GM19328 (cell line): ENCODE measurements at regions not wholly inside any gene's neighbourhood (a gene's known extent, or its start where the extent isn't known, plus 50 kb on each side); places are given as distances from the start of the nearest gene placed in this dataset.

Source experiments
- ATAC-seq: cut with Tn5 transposase; IDR thresholded peaks from one replicate; pipeline ENCODE4 v1.9.1; 2021; ENCODE audit warnings: mild to moderate bottlenecking, moderate library complexity; ENCODE audit not compliant: unreplicated experiment

DNA sequence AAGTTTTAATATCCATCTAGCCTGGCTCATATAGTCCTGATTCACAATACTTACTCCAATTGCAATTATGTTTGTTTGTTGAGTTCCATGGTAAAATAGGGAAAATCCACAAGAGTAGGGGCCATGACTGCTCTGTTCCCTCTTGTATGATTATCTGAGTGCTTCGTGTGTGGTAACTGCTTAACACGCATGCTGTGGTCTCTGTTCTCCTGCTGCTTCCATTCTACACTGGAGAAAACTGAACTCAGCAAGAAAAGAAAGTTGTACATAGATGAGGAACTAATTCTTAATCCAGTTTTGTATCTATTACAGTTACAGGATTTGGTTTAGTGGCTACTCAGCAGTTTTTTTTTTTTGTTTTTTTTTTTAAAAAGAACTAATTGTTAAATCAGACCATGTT is 223.0 kb upstream of the SATB1 start:
- no peak for ATAC-seq

DNA sequence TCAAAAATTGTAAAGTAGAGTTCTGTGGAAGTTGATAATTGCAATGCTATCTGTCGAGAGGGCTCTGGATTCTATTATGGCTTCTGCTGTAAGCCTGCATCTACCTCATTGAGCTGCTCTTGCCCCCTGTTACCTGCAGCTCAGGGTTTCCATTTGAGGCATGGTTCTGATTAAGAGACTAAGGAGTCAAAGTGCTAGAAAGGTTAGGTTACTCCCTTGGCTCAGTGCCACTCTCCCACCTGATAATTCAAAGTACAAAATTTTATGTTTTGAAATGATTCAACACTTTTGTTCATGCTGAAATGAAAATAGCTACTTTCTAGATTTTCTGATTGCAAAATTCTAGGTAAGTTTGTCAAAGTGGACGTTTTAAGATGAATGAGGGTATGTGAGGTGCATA is 220.5 kb upstream of the SATB1 start:
- ATAC-seq = no peak

- ATAC-seq = no peak
These were observed 218.1 kb upstream of the SATB1 start for GRCh38 chr3:18643281-18643680.

GRCh38 chr3:18641916-18642315 is 216.8 kb upstream of the SATB1 start:
- no peak for ATAC-seq

DNA sequence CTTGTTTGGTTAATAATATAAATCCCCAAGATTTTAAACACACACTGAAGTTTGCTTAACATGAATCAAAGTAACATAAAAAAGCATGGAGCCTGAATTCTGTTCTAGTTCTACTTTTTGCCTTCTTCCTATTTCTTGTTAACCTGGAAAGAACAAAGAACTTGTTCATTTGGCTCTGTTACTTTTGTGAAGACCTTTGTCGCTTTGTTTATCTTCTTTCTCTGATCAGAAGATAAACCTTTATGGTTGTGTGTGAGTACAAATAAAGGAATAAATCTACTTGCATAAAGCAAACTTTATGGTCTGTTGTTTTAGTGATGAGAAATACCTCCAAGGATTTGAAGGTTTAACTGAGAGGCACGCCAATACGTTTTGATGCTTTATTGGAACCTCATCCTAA is 210.1 kb upstream of the SATB1 start:
- no peak for ATAC-seq

- ATAC-seq = no peak
These were observed 209.3 kb upstream of the SATB1 start for GRCh38 chr3:18634461-18634860.

DNA sequence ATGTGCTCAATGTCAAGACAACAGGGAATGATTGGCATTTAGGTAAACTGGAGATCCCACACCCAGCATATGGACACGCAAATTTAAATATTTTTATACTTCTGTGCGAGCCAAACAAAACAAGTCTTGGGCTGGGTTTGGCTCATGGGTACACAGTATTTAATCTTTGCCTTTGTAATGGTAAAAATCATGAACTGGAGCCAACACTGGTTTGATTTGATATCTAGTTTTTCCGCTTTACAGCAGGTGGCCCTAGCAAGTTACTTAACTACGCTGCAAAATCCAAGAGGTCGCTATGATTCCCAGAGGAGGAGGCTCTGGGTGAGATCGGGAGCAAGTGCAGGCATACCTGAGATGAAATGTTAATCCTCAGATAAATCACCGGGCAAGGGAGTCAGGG is 207.9 kb upstream of the SATB1 start:
- no peak for ATAC-seq

DNA sequence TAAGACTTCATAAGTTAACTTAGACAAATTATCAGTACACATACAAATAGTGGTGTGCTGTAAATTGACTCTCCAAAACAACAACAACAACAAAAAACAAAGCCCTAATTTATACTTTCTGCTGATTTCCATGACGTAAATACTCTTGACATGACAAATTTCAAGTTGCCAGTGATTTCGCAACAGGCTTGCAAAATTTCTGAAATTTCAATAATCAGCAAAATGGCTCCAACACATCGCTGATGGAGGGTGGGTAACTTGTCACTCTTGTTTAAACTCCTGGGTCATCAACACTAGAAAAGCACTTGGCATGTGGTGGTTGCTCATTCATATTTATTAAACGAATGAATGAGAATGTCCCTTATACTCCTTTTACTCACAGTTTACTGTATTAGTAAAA is 205.2 kb upstream of the SATB1 start:
- ATAC-seq = no peak

- no peak for ATAC-seq
These were observed 199.9 kb upstream of the SATB1 start for GRCh38 chr3:18625085-18625484.

- no peak for ATAC-seq
These were observed 198.1 kb upstream of the SATB1 start for GRCh38 chr3:18623220-18623619.

DNA sequence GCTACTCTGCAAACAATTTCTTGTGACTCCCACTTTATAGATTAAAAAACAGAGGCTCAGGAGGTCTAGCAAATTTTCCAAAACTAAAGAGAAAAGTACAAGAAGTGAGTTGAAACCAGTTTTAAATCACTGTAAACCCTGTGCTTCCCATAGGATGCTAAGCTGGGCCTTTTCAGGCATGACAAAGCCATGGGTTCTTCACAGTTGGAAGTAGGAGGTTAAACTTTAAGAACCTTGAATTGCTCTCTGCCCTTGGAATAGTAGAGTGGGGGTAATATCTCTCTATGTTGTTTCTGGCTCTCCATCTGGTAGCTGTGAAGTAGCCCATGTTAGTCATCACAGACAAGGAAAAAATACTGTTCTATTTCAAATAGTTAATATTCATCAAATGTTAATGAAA is 193.6 kb upstream of the SATB1 start:
- no peak for ATAC-seq

DNA sequence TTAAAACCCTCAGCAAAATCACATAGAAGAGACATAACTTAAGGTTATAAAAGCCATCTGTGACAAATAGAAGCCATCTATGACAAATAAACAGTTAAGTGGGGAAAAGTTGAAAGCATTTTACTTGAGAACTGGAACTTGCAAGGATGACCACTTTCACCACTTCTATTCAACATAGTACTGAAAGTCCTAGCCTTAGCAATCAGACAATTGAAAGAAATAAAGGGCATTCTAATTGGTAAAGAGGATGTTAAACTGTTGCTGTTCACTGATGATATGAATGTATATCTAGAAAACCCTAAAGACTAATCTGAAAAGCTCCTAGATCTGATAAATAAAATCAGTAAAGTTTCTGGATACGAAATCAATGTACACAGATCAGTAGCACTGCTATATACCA is 186.9 kb upstream of the SATB1 start:
- no peak for ATAC-seq

- ATAC-seq = no peak
These were observed 184.0 kb upstream of the SATB1 start for GRCh38 chr3:18609187-18609586.

GRCh38 chr3:18597919-18598318 is 172.8 kb upstream of the SATB1 start:
- ATAC-seq = no peak

DNA sequence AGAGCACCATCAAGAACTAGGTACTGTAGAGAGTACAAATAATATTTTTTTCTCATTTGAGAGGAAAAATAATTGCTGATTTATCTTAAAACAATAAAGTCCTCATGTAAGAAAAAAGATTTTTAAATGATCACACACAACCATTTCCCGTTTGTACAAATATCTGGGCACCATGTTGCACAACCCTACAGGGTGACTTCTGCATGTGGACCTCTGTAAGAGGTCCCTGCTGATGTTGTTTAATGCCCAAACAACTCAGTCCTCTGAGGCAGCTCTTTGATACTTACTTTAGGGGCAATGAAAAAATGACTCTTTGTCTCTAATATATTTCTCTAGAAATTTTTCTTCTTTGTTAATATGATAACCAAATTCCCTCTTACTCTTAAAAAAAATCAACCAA is 168.1 kb upstream of the SATB1 start:
- no peak for ATAC-seq

DNA sequence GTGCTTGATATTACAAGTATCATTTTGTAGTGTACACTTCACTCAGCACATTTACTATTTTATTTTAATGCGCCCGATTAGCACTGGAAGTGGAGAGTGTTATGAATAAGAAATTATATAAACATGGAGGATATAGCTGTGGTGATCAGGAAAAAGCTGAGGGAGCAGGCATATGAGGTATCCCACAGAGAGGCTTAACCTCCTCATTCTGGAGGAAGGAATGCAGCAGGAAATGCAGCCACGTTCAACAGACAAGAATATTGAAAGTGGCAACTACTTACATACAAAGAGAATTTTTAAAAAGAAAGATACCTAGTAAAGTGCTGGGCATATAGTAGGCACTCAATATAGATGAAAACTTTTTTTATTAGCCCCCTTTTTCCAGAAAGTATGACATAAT is 166.0 kb upstream of the SATB1 start:
- ATAC-seq = no peak

GRCh38 chr3:18586076-18586475 is 160.9 kb upstream of the SATB1 start:
- no peak for ATAC-seq

GRCh38 chr3:18585004-18585968 is 160.1 kb upstream of the SATB1 start:
- no peak for ATAC-seq

DNA sequence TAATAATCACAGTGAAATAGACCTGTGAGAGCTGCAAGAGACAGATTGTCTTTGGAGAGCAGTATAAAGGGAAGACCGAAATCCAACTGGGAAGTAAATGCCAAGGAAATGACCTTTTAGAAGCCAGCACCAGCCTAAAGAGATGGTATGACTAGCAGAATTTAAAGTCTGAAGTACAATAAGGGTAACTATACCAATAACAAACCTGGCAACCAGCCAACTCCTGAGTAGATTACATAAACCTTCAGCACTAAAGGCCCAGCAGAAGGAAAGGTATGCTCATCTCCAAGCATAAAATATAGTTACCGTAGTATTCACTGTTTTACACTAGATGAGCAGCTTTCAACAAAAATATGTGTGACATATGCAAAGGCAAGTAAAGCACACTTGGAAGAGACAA is 155.1 kb upstream of the SATB1 start:
- ATAC-seq = no peak

GRCh38 chr3:18579661-18580060 is 154.5 kb upstream of the SATB1 start:
- no peak for ATAC-seq

DNA sequence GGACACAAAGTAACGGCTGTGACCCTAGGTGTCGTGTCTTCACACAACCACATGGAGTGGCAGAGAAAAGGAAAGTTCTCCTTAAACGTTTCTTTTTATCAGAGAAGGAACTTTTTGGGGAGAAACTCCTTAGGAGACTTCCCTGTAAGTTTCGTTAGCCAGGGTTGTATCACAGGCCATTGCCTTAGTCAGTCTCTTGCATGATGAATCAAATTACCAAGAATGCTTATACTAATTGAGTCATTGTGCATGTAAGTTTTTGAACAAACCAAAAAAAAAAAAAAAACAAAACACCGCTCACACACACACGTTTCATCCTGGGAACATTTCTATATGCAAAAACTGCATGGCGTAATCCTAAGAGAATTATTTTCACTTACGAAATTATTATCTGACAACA is 150.4 kb upstream of the SATB1 start:
- no peak for ATAC-seq

DNA sequence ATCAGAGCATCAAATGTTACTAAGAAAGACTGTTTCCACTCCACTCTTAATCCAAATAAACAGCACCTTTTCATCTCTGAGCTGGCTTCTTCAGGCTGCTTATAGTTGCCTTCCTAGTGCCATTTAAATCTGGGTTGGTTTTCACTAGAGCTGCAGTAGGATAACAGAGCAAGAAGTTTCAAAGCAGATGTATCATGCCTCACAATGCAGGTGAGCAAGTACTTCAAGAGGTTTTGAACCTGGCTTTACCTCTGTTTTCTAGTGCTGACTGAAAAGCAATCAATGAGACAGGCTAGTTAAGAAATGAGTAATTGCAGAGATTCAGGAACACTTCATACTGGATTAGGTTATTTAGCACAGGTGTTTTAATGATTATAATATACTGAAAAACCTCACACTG is 147.7 kb upstream of the SATB1 start:
- no peak for ATAC-seq

DNA sequence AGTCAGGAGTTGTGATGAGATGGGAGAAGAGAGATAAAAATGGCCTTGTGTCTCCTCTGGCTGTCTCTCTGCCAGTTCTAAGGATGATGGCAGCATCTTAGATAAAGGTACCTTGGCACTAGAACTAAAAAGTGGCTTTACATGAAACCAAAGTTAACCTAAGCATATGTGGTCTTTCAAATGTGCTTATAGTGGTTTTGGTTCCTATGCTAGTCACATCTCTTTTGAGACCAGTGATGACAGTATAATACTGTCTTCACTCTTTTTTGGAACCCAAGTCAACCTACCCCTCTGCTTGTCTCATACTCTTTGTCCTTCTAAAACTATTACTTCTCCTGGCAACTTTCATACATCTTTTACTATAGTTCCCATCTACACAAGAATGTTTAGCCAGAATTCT is 142.2 kb upstream of the SATB1 start:
- no peak for ATAC-seq
